H1 (cell line): ENCODE measurements at regions not wholly inside any gene's neighbourhood (a gene's known extent, or its start where the extent isn't known, plus 50 kb on each side); places are given as distances from the start of the nearest gene placed in this dataset.

Experiments
- CTCF ChIA-PET: fragments of 300-600 bp; sonication (Branson Sonifier 250); formaldehyde crosslinking; loops from one replicate; lab custom pipeline; 2021; ENCODE audit not compliant: partially characterized antibody; lab: Charles Lee
- POLR2A ChIA-PET: fragments of 300-600 bp; sonication (Branson Sonifier 250); formaldehyde crosslinking; loops from one replicate; lab custom pipeline; 2021; ENCODE audit warnings: inconsistent platforms; ENCODE audit not compliant: partially characterized antibody; lab: Charles Lee
- DNase-seq, 2 experiments: peaks; one replicate each; pipeline versions ENCODE4 v3.0.0 to v3.0.0-alpha.2; 2010 to 2022; ENCODE audit warnings: low spot score in 2 of 2, low read depth in 1 of 2, mixed read lengths in 1 of 2
- FAIRE-seq: peaks from 2 replicates; lab custom pipeline; 2011; peaks lifted over from hg19 to GRCh38; lab: Jason Lieb, UNC
- H2AFZ ChIP-seq: 2 replicates; pipeline ENCODE4 v1.8.1; 2012; ENCODE audit warnings: low read length, inconsistent platforms
- H2AK5ac ChIP-seq: 2 replicates; pipeline ENCODE4 v1.6.1; 2013; ENCODE audit warnings: low read depth, low read length
- H2BK120ac ChIP-seq: replicated peaks from 2 replicates; pipeline ENCODE3; 2013; ENCODE audit warnings: low read depth, low read length, inconsistent platforms
- H2BK12ac ChIP-seq: 2 replicates; pipeline ENCODE4 v1.6.1; 2013; ENCODE audit warnings: low read depth, low read length
- H2BK15ac ChIP-seq: 2 replicates; pipeline ENCODE4 v1.6.1; 2013; ENCODE audit warnings: low read length
- H2BK20ac ChIP-seq: 2 replicates; pipeline ENCODE4 v1.6.1; 2013; ENCODE audit warnings: low read length
- H2BK5ac ChIP-seq: 2 replicates; pipeline ENCODE4 v1.6.1; 2013; ENCODE audit warnings: low read depth, low read length
- H3K14ac ChIP-seq: 2 replicates; pipeline ENCODE4 v1.6.1; 2013; ENCODE audit warnings: inconsistent platforms; ENCODE audit not compliant: insufficient read length
- H3K18ac ChIP-seq: 2 replicates; pipeline ENCODE4 v1.6.1; 2013; ENCODE audit warnings: low read length; ENCODE audit errors: extremely low read depth
- H3K23ac ChIP-seq: 2 replicates; pipeline ENCODE4 v1.6.1; 2013; ENCODE audit warnings: inconsistent platforms; ENCODE audit not compliant: insufficient read length
- H3K23me2 ChIP-seq: 2 replicates; pipeline ENCODE4 v1.6.1; 2013; ENCODE audit warnings: low read depth, low read length
- H3K27ac ChIP-seq: 2 replicates; pipeline ENCODE4 v1.6.1; 2011; ENCODE audit warnings: low read depth, low read length, inconsistent platforms
- H3K27me3 ChIP-seq, 4 experiments: replicated peaks in 1 of 4; 1 replicate in 1 of 4; 2 replicates in 3 of 4; pipeline versions ENCODE4 v1.6.1 to v1.8.1; 2011 to 2013; ENCODE audit warnings: low read length in 3 of 4, mild to moderate bottlenecking in 3 of 4, inconsistent platforms in 2 of 4, mixed read lengths in 2 of 4, moderate library complexity in 1 of 4; ENCODE audit not compliant: control insufficient read depth in 3 of 4, insufficient read depth in 3 of 4; ENCODE audit errors: extremely low read depth in 1 of 4
- H3K36me3 ChIP-seq, 4 experiments: 2 replicates each; pipeline versions ENCODE4 v1.6.1 to v1.8.1; 2011 to 2013; ENCODE audit warnings: mild to moderate bottlenecking in 4 of 4, low read length in 3 of 4, moderate library complexity in 2 of 4, control low read depth in 1 of 4, inconsistent platforms in 1 of 4; ENCODE audit not compliant: insufficient read depth in 4 of 4, control insufficient read depth in 2 of 4
- H3K4ac ChIP-seq: replicated peaks from 2 replicates; pipeline ENCODE3; 2013; ENCODE audit warnings: low read length, low read depth, mixed read lengths, inconsistent platforms; ENCODE audit not compliant: insufficient read length
- H3K4me1 ChIP-seq, 4 experiments: replicated peaks in 1 of 4; 1 replicate in 1 of 4; 2 replicates in 3 of 4; pipeline versions ENCODE4 v1.6.1 to v1.8.1; 2011 to 2013; ENCODE audit warnings: low read length in 3 of 4, inconsistent platforms in 2 of 4, mixed read lengths in 1 of 4; ENCODE audit not compliant: insufficient read depth in 4 of 4, control insufficient read depth in 3 of 4
- H3K4me2 ChIP-seq, 2 experiments: 2 replicates each; pipeline versions ENCODE4 v1.6.1 to v1.8.1; 2011 to 2013; ENCODE audit warnings: low read depth in 2 of 2, low read length in 2 of 2, control low read depth in 1 of 2, inconsistent platforms in 1 of 2, mild to moderate bottlenecking in 1 of 2; ENCODE audit not compliant: insufficient read depth in 1 of 2
- H3K4me3 ChIP-seq, 4 experiments: fragments of 200-600, 300-600 bp in 1 of 4; sonication (generic), shearing (Covaris generic), sonication (Bioruptor Twin) in 1 of 4; 2 replicates each; pipeline versions ENCODE4 v1.5.1 to v1.8.1; 2011 to 2016; ENCODE audit warnings: low read length in 4 of 4, low read depth in 3 of 4, control low read depth in 2 of 4, inconsistent platforms in 2 of 4, mild to moderate bottlenecking in 2 of 4, mixed read lengths in 1 of 4, moderate library complexity in 1 of 4; ENCODE audit not compliant: insufficient read depth in 2 of 4; ENCODE audit errors: extremely low read depth in 1 of 4
- H3K56ac ChIP-seq: replicated peaks from 2 replicates; pipeline ENCODE3; 2013; ENCODE audit warnings: low read depth, mild to moderate bottlenecking, mixed read lengths, low read length, inconsistent platforms; ENCODE audit not compliant: insufficient read length
- H3K79me1 ChIP-seq: 2 replicates; pipeline ENCODE4 v1.6.1; 2013; ENCODE audit warnings: low read depth, low read length, control low read depth
- H3K79me2 ChIP-seq, 2 experiments: 2 replicates each; pipeline versions ENCODE4 v1.6.1 to v1.8.1; 2012 to 2013; ENCODE audit warnings: low read length in 2 of 2, mild to moderate bottlenecking in 2 of 2, inconsistent platforms in 1 of 2; ENCODE audit not compliant: insufficient read depth in 2 of 2, control insufficient read depth in 1 of 2
- H3K9ac ChIP-seq, 4 experiments: replicated peaks in 1 of 4; 1 replicate in 1 of 4; 2 replicates in 3 of 4; pipeline versions ENCODE4 v1.6.1 to v1.8.1; 2011 to 2013; ENCODE audit warnings: low read depth in 3 of 4, low read length in 3 of 4, control low read depth in 2 of 4, mild to moderate bottlenecking in 2 of 4, moderate library complexity in 2 of 4, inconsistent platforms in 1 of 4; ENCODE audit errors: extremely low read depth in 1 of 4
- H3K9me3 ChIP-seq, 2 experiments: 2 replicates each; pipeline versions ENCODE4 v1.6.1 to v1.8.1; 2012 to 2013; ENCODE audit warnings: mild to moderate bottlenecking in 2 of 2, moderate library complexity in 2 of 2, control low read depth in 1 of 2, inconsistent platforms in 1 of 2, low read depth in 1 of 2, low read length in 1 of 2, mixed read lengths in 1 of 2; ENCODE audit not compliant: insufficient read depth in 2 of 2
- H4K20me1 ChIP-seq, 2 experiments: replicated peaks in 1 of 2; 2 replicates each; pipeline versions ENCODE3 to v1.8.1; 2011 to 2013; ENCODE audit warnings: inconsistent platforms in 2 of 2, low read length in 2 of 2, mild to moderate bottlenecking in 1 of 2; ENCODE audit not compliant: insufficient read depth in 2 of 2, control insufficient read depth in 1 of 2
- H4K5ac ChIP-seq: 2 replicates; pipeline ENCODE4 v1.6.1; 2013; ENCODE audit warnings: low read length, low read depth, mixed read lengths, inconsistent platforms; ENCODE audit not compliant: insufficient read length
- H4K8ac ChIP-seq: 2 replicates; pipeline ENCODE4 v1.8.0; 2013; ENCODE audit warnings: mild to moderate bottlenecking, moderate library complexity, low read length, inconsistent platforms; ENCODE audit not compliant: insufficient read depth; ENCODE audit errors: extremely low read depth
- H4K91ac ChIP-seq: replicated peaks from 2 replicates; pipeline ENCODE3; 2013; ENCODE audit warnings: low read length, mixed read lengths, inconsistent platforms; ENCODE audit not compliant: insufficient read length
- CBX8 ChIP-seq: fragments of 300-800, 300-1000 bp; sonication (generic); IDR thresholded peaks from 2 replicates; pipeline ENCODE4 v1.7.1; 2016; ENCODE audit warnings: low read depth, low read length, borderline replicate concordance
- CEBPB ChIP-seq: IDR thresholded peaks from 2 replicates; pipeline ENCODE4 v1.6.1; 2012; ENCODE audit warnings: low read depth, low read length
- EZH2 ChIP-seq: fragments of 200-600 bp; sonication (generic); IDR thresholded peaks from 2 replicates; pipeline ENCODE4 v1.7.1; 2012; ENCODE audit warnings: low read depth, mild to moderate bottlenecking, moderate library complexity, low read length, inconsistent platforms; ENCODE audit not compliant: severe bottlenecking
- GTF2F1 ChIP-seq: IDR thresholded peaks from 2 replicates; pipeline ENCODE4 v1.6.1; 2012; ENCODE audit warnings: low read depth, low read length, improper control_type of control experiment, borderline replicate concordance
- KDM4A ChIP-seq: IDR thresholded peaks from one replicate; pipeline ENCODE4 v1.7.1; 2012; ENCODE audit warnings: low read depth, mild to moderate bottlenecking, moderate library complexity, low read length, inconsistent platforms; ENCODE audit not compliant: severe bottlenecking
- PHF8 ChIP-seq: fragments of 200-600 bp; sonication (generic); conservative IDR thresholded peaks from 2 replicates; pipeline ENCODE4 v1.7.1; 2012; ENCODE audit warnings: low read depth, mild to moderate bottlenecking, inconsistent platforms, low read length, moderate library complexity
- POU5F1 ChIP-seq: IDR thresholded peaks from 2 replicates; pipeline ENCODE4 v1.6.1; 2011; ENCODE audit warnings: low read depth, mild to moderate bottlenecking, low read length, moderate library complexity
- TAF7 ChIP-seq: optimal IDR thresholded peaks from 2 replicates; pipeline ENCODE3; 2011; ENCODE audit warnings: low read depth, mild to moderate bottlenecking, inconsistent platforms, low read length, moderate library complexity, borderline replicate concordance
- WGBS, 2 experiments: shearing (Covaris generic) in 1 of 2; methylation state at CpG; one replicate each; pipeline versions ENCODE4 v1.1.6 to v1.1.7; 2013 to 2015; ENCODE audit warnings: low lambda C conversion rate in 2 of 2, mixed read lengths in 2 of 2, inconsistent platforms in 1 of 2, low coverage in 1 of 2, missing lambda C conversion rate in 1 of 2; ENCODE audit not compliant: insufficient replicate concordance in 2 of 2, insufficient coverage in 1 of 2, insufficient read length in 1 of 2; ENCODE audit errors: extremely low coverage in 1 of 2, missing lambda C conversion rate in 1 of 2; 5-methylcytosine and 5-hydroxymethylcytosine counted together
- TF ChIP-seq, protein P1 (sequence below): IDR thresholded peaks from 2 replicates; pipeline ENCODE4 v1.6.1; 2012; ENCODE audit warnings: low read length, inconsistent platforms
- TF ChIP-seq, protein P2 (sequence below): IDR thresholded peaks from 2 replicates; pipeline ENCODE4 v1.6.1; 2012; ENCODE audit warnings: inconsistent platforms

GRCh38 chr4:4771160-4771559, 88.3 kb upstream of the MSX1 start:
- Histone ChIP-seq H2AK5ac (no peak overlapping the region), H3K79me1 (no peaks in the 10 kb centered on the region), H4K20me1 (peaks cover 0 to 7% of the 10 kb centered on the region in 2 experiments), H2BK12ac (no peak overlapping the region), H3K4ac (no peak overlapping the region), H3K36me3 (no peaks in the 10 kb centered on the region), H3K56ac (no peak overlapping the region)
- 89% methylated on average over 5 of the region's 5 CpGs; no CpG with 5 or more reads in 1 of the 2 experiments for WGBS, 2 experiments
- TF ChIP-seq, protein P1, sequence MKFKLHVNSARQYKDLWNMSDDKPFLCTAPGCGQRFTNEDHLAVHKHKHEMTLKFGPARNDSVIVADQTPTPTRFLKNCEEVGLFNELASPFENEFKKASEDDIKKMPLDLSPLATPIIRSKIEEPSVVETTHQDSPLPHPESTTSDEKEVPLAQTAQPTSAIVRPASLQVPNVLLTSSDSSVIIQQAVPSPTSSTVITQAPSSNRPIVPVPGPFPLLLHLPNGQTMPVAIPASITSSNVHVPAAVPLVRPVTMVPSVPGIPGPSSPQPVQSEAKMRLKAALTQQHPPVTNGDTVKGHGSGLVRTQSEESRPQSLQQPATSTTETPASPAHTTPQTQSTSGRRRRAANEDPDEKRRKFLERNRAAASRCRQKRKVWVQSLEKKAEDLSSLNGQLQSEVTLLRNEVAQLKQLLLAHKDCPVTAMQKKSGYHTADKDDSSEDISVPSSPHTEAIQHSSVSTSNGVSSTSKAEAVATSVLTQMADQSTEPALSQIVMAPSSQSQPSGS: no peak
- TF ChIP-seq TAF7 (no peak), CEBPB (no peak), CBX8 (no peak), POU5F1 (no peak), GTF2F1 (no peak), KDM4A (no peak), EZH2 (no peak), PHF8 (no peak)
- TF ChIP-seq, protein P2, sequence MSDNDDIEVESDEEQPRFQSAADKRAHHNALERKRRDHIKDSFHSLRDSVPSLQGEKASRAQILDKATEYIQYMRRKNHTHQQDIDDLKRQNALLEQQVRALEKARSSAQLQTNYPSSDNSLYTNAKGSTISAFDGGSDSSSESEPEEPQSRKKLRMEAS: no peak
- TF ChIP-seq, all 59 proteins: peak for 0
- H3K23me2 ChIP-seq: peaks cover 5% of the 10 kb centered on the region; the same call in 1 of the 2 replicates
- H2BK120ac ChIP-seq: no peak overlapping the region
- FAIRE-seq (no peak), DNase-seq (no peak)
- ChIA-PET POLR2A (no interaction called here), CTCF (no interaction called here)
- no peak overlapping the region for H3K23ac ChIP-seq
- H2BK15ac ChIP-seq: no peak overlapping the region
- no peak overlapping the region for H3K27ac ChIP-seq
- H4K91ac ChIP-seq: no peak overlapping the region
- H3K9me3 ChIP-seq: no peaks in the 10 kb centered on the region
- H3K18ac ChIP-seq: no peak overlapping the region
- no peaks in the 10 kb centered on the region for H3K27me3 ChIP-seq
- H3K4me3 ChIP-seq: no peak overlapping the region
- H3K4me2 ChIP-seq: no peak overlapping the region
- no peak overlapping the region for H3K14ac ChIP-seq
- no peaks in the 10 kb centered on the region; a peak in 1 of 4 replicates for H3K79me2 ChIP-seq
- no peak overlapping the region for H2AFZ ChIP-seq
- no peak overlapping the region for H2BK20ac ChIP-seq
- no peak overlapping the region for H4K5ac ChIP-seq
- no peak overlapping the region for H4K8ac ChIP-seq
- H2BK5ac ChIP-seq: no peak overlapping the region
- H3K4me1 ChIP-seq: no peaks in the 10 kb centered on the region
- no peak overlapping the region for H3K9ac ChIP-seq
